ENCODE measurements at regions not wholly inside any gene's neighbourhood (a gene's known extent, or its start where the extent isn't known, plus 50 kb on each side); places are given as distances from the start of the nearest gene placed in this dataset.

DNA sequence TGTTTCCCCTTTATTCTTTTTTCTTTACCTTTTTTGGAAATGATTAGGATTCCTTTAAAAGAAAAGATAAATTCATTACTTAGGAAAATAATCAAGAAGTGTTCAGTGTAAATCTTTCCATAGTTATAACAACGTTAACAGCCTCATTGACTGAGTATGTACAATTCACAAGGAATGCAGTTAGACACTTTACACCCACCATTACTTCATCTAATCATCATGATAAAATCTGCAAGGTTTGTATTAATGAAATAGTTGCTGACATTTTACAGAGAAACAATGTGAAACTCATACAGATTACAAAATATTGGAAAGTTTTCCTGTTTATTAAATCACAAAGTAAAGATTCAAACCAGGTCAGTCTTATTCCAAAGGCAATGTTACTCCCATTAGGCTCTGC, 59.3 kb upstream of the NEGR1 start:
- TF ChIP-seq, protein P1, sequence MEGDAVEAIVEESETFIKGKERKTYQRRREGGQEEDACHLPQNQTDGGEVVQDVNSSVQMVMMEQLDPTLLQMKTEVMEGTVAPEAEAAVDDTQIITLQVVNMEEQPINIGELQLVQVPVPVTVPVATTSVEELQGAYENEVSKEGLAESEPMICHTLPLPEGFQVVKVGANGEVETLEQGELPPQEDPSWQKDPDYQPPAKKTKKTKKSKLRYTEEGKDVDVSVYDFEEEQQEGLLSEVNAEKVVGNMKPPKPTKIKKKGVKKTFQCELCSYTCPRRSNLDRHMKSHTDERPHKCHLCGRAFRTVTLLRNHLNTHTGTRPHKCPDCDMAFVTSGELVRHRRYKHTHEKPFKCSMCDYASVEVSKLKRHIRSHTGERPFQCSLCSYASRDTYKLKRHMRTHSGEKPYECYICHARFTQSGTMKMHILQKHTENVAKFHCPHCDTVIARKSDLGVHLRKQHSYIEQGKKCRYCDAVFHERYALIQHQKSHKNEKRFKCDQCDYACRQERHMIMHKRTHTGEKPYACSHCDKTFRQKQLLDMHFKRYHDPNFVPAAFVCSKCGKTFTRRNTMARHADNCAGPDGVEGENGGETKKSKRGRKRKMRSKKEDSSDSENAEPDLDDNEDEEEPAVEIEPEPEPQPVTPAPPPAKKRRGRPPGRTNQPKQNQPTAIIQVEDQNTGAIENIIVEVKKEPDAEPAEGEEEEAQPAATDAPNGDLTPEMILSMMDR (IDR thresholded peaks at IDR 0.05) = no peak
- no peak for TF ChIP-seq POLR2A (IDR thresholded peaks at IDR 0.05)

Measured in heart left ventricle (tissue), 13 donors.